ENCODE measurements at regions not wholly inside any gene's neighbourhood (a gene's known extent, or its start where the extent isn't known, plus 50 kb on each side); places are given as distances from the start of the nearest gene placed in this dataset.

- no peak for TF ChIP-seq CTCF (optimal IDR thresholded peaks at IDR 0.05 in 1 of 3, IDR thresholded peaks at IDR 0.05 in 1 of 3, conservative IDR thresholded peaks at IDR 0.05 in 1 of 3; ENCODE audit: extremely low read depth in 1 of 3, insufficient read depth in 2 of 3, low read length in 3 of 3)
- TF ChIP-seq EZH2 (IDR thresholded peaks at IDR 0.05; ENCODE audit: low read length) = no peak
Observed at GRCh38 chr2:52429740-52430139, 1337.9 kb upstream of the CHAC2 start.
